Prostate gland (tissue), 2 donors: ENCODE measurements at regions not wholly inside any gene's neighbourhood (a gene's known extent, or its start where the extent isn't known, plus 50 kb on each side); places are given as distances from the start of the nearest gene placed in this dataset.
A peak's percentile ranks its signal among the peaks of the same experiment; 100 is the strongest.

Experiments used
- DNase-seq: peaks from one replicate; pipeline ENCODE4 v3.0.0-alpha.2; 2019; ENCODE audit warnings: low spot score
- H3K27ac ChIP-seq, 2 donors: fragments of 200-600 bp; sonication (generic); 2 replicates each; pipeline ENCODE4 v1.5.1; 2017 to 2019
- H3K27me3 ChIP-seq: fragments of 200-600 bp; sonication (generic); replicated peaks from 2 replicates; pipeline ENCODE4 v1.5.1; 2019; ENCODE audit not compliant: insufficient read depth
- H3K36me3 ChIP-seq, 2 donors: fragments of 200-600 bp; sonication (generic); 1 replicate in 1 of 2; 2 replicates in 1 of 2; pipeline versions ENCODE4 v1.5.1 to v1.8.1; 2017 to 2019
- H3K4me1 ChIP-seq: fragments of 200-600 bp; sonication (generic); replicated peaks from 2 replicates; pipeline ENCODE4 v1.5.1; 2019
- H3K4me3 ChIP-seq, 2 donors: fragments of 200-600 bp; sonication (generic); 2 replicates each; pipeline ENCODE4 v1.5.1; 2017 to 2019
- H3K9me3 ChIP-seq: fragments of 200-600 bp; sonication (generic); 2 replicates; pipeline ENCODE4 v1.5.1; 2017
- POLR2A ChIP-seq: fragments of 450-650 bp; IDR thresholded peaks from one replicate; pipeline ENCODE4 v1.6.1; 2016; ENCODE audit warnings: antibody characterized with exemption, mild to moderate bottlenecking
- POLR2AphosphoS5 ChIP-seq: sonication (generic); formaldehyde crosslinking; IDR thresholded peaks from one replicate; pipeline ENCODE4 v1.6.1; 2017; ENCODE audit warnings: antibody characterized with exemption
- WGBS: methylation state at CpG from one replicate; pipeline ENCODE4 v1.1.5; 2018; 5-methylcytosine and 5-hydroxymethylcytosine counted together
- intact Hi-C: fragments of 100-400 bp; cut with DNase I; formaldehyde crosslinking; loops from one replicate; pipeline ENCODE4 v1.14.2; 2022
- TF ChIP-seq, protein P1 (sequence below), 4 experiments: fragments of 200-600 bp in 2 of 4; fragments of 450-650 bp in 2 of 4; sonication (generic) in 2 of 4; IDR thresholded peaks; 1 replicate in 3 of 4; 2 replicates in 1 of 4; pipeline ENCODE4 v1.5.1; 2016 to 2019; ENCODE audit warnings: antibody characterized with exemption in 4 of 4, mild to moderate bottlenecking in 2 of 4, moderate library complexity in 2 of 4

DNA sequence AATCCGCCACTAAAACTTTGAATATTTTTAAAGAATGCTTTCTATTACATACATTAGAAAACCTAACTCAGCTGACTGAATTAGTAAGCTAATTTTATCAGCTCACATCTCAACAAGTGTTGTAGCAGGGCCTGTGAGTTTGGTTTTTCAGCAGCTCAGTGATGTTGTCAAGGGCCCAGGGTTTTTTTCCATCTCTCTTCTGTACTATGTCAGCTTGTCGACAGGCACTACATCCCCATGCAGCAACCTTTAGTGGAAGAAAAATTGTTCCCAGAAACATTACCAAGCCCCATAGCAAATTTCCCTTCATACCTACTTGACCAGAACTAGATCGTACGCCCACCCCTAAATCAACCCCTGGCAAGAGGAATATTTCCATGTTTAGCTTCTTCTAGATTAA lies 170.3 kb upstream of the TNFAIP3 start:
- DNase-seq = no peak
- intact Hi-C loops = no loop called here
- TF ChIP-seq POLR2A (no peak), POLR2AphosphoS5 (no peak)
- TF ChIP-seq, protein P1, sequence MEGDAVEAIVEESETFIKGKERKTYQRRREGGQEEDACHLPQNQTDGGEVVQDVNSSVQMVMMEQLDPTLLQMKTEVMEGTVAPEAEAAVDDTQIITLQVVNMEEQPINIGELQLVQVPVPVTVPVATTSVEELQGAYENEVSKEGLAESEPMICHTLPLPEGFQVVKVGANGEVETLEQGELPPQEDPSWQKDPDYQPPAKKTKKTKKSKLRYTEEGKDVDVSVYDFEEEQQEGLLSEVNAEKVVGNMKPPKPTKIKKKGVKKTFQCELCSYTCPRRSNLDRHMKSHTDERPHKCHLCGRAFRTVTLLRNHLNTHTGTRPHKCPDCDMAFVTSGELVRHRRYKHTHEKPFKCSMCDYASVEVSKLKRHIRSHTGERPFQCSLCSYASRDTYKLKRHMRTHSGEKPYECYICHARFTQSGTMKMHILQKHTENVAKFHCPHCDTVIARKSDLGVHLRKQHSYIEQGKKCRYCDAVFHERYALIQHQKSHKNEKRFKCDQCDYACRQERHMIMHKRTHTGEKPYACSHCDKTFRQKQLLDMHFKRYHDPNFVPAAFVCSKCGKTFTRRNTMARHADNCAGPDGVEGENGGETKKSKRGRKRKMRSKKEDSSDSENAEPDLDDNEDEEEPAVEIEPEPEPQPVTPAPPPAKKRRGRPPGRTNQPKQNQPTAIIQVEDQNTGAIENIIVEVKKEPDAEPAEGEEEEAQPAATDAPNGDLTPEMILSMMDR (IDR thresholded peaks at IDR 0.05) = no peak
- Histone ChIP-seq H3K27me3 (no peaks in the 10 kb centered on the region), H3K36me3 (no peaks in the 10 kb centered on the region), H3K4me3 (no peak overlapping the region), H3K4me1 (no peaks in the 10 kb centered on the region), H3K27ac (no peak overlapping the region), H3K9me3 (no peaks in the 10 kb centered on the region)
- 95% methylated on average over 4 of the region's 4 CpGs for WGBS

DNA sequence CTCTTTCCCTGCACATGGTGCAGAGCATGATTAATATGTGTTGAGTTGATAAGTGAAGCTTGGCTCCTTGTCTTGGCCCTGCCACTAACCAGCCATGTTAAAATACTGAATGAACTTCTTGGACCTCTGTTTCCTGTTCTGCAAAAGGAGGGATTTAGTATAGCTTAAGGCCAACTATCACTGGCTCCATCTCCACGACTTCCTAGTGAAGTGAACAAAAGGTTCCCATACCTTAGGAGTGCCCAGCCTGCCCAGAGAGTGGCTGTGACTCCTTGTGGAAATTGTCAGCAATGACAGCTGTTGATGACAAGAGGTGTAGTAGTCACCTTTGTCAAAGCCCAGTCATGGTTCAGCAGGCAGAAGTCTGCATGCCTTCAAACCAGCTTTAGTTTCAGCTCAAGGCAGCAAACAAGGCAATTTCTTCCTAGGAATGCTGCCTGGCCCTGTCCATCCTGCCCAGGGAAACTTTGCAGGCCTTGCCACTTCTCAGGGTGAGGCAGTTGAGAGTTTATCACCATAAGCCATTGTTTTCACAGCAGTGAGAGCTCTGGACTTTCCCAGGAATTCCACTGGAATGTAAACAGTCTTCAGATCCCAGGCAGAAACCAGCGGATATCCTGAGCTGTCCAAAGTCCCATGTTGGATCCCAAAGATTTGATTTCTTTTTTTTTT lies 169.7 kb upstream of the TNFAIP3 start:
- H3K9me3 ChIP-seq = no peaks in the 10 kb centered on the region
- H3K4me1 ChIP-seq = no peaks in the 10 kb centered on the region
- DNase-seq = no peak
- no peak for TF ChIP-seq POLR2AphosphoS5
- TF ChIP-seq, protein P1 (IDR thresholded peaks at IDR 0.05) = peak in 1 of 4 experiments; percentile 8
- no peak overlapping the region for H3K4me3 ChIP-seq
- H3K27ac ChIP-seq = no peak overlapping the region
- no peaks in the 10 kb centered on the region for H3K36me3 ChIP-seq
- 39% methylated on average over 2 of the region's 2 CpGs for WGBS
- no peaks in the 10 kb centered on the region for H3K27me3 ChIP-seq
- intact Hi-C loops = no loop called here

DNA sequence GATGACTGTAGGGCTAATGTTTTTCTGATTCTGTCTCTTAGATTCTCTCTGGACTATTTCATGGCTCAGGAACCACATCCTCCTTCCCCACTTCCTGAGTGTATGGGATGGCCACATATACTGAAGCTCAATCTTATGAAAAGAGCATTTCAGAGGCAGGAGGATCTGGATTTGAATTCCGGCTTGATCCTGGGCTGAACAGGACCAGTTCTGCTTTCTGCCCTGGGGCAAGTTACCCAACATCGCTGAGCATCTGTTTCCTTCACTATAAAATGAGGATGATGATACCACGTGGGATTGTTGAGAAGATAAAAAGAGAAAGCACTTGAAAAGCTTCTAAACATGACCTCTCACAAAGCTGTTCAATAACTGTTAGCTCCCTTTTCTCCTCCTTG lies 168.4 kb upstream of the TNFAIP3 start:
- no peaks in the 10 kb centered on the region for H3K9me3 ChIP-seq

DNA sequence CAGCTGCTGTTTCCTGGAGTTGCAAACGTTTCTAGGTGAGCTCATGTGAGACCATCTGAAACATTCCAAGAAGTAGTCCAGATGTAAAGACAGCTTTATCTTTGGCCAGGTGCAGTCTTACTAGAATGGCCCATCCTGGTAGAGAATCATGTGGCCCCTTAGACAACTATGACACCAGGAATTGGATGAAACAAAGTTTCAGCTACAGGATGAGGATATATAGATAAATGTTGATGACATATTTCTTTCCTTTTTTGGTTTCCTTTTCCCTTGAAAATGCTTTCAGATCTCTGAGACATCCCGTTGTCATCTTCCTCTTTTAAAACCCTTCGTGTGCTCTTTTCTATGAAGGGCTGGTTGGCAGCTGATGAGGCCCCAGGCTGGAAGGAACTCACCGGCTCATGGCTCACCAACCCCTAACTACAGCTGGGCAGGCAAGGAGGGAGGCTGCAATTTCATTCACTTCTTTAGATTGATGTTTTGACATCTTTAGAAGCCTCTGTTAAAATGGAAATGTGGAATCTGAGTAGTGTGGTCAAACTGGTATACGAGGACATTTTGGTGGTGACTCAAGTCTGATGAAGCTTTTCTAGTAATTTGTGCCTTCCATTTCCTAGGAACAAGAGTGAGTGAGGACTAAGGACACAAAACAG lies 167.9 kb upstream of the TNFAIP3 start:
- H3K4me1 ChIP-seq = no peaks in the 10 kb centered on the region
- no peak overlapping the region for H3K27ac ChIP-seq
- H3K27me3 ChIP-seq = no peaks in the 10 kb centered on the region
- DNase-seq = no peak
- WGBS = 63% methylated on average over 5 of the region's 5 CpGs
- no peaks in the 10 kb centered on the region for H3K36me3 ChIP-seq
- H3K9me3 ChIP-seq = no peaks in the 10 kb centered on the region
- H3K4me3 ChIP-seq = no peak overlapping the region
- TF ChIP-seq, protein P1 (IDR thresholded peaks at IDR 0.05) = no peak
- TF ChIP-seq POLR2AphosphoS5 = no peak
- no peak for TF ChIP-seq POLR2A
- intact Hi-C loops = no loop called here

More for the DNA sequence above, 168.4 kb upstream of the TNFAIP3 start:
- WGBS = 40% methylated on average over 3 of the region's 3 CpGs
- no peaks in the 10 kb centered on the region for H3K36me3 ChIP-seq
- intact Hi-C loops = no loop called here
- H3K27me3 ChIP-seq = no peaks in the 10 kb centered on the region
- TF ChIP-seq POLR2A = no peak
- TF ChIP-seq, protein P1 (IDR thresholded peaks at IDR 0.05) = no peak
- TF ChIP-seq POLR2AphosphoS5 = no peak
- H3K27ac ChIP-seq = no peak overlapping the region
- no peak overlapping the region for H3K4me3 ChIP-seq
- no peaks in the 10 kb centered on the region for H3K4me1 ChIP-seq
- no peak for DNase-seq

DNA sequence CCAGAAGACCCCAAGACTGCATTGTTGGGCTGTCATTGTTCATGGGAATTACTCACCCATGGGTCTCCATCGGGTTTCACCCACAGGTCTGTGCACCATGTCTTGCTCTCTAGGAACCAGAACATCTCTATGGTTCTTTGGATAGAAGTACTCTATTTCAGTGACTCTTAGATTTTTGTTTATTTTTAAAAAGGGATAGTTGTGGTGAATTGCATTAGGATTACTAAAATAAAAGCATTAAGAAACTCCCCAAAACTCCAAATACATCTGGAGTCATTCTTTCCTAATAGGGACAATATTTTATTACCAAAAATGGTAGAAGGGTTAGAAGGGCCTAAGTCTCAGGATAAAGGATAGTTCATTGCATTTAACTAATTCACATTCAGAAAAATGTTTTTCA lies 166.9 kb upstream of the TNFAIP3 start:
- Histone ChIP-seq H3K27me3 (no peaks in the 10 kb centered on the region), H3K27ac (no peak overlapping the region), H3K4me1 (no peaks in the 10 kb centered on the region), H3K9me3 (no peaks in the 10 kb centered on the region), H3K4me3 (no peak overlapping the region), H3K36me3 (no peaks in the 10 kb centered on the region)
- intact Hi-C loops = loop anchor here (10.0 kb wide), 1 partner anchor 275 kb away; no protein-coding TSS in a partner anchor
- DNase-seq = no peak
- 96% methylated on average over 1 of the region's 1 CpG for WGBS
- TF ChIP-seq POLR2A (no peak), POLR2AphosphoS5 (no peak)
- TF ChIP-seq, protein P1 (IDR thresholded peaks at IDR 0.05) = no peak
